ENCODE measurements at regions not wholly inside any gene's neighbourhood (a gene's known extent, or its start where the extent isn't known, plus 50 kb on each side); places are given as distances from the start of the nearest gene placed in this dataset.

DNA sequence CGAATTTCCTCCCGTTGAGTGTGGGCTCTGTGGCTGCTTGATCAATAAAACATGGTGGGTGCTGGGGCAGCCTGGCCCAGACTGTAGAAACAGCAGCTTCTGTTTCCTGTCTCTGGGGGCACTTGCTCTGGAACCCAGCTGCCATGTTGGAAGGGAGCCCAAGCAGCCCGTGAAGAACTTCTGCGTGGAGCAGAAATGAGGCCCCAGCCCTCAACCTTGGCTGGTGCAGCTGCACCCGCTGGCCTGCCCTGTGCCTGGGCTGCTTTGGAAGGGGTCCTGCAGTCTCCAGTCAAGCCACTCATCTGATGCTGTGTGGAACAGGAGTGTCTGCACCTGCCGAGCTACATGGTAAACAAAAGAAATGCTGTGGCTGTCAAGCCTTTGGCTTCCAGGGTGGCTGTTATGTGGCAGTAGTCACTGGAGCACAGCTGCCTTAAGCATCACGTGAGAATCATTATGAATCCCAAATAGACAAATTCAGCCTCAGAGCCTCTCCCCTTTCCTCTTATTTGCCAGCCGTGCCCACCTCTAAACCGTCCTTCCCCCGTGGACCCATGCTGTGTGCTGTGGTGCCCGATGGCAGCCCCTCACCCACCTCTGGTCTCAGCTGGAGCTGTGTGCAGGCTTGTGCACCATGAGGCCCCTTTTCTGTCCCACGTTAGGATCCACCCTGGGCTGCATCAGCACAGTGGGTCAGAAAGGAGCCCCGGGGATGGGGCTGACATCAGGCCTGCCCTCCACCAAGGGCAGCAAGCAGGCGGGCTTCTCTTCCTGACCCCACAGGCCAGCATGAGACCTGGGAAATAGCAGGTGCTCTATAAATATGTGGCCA, 134.0 kb upstream of the HDAC4 start:
- POLR2A ChIA-PET: no interaction called here
- CTCF ChIA-PET: no interaction called here
- DNase-seq (ENCODE audit: low read depth, low spot score): no peak
- TF ChIP-seq, protein P1, sequence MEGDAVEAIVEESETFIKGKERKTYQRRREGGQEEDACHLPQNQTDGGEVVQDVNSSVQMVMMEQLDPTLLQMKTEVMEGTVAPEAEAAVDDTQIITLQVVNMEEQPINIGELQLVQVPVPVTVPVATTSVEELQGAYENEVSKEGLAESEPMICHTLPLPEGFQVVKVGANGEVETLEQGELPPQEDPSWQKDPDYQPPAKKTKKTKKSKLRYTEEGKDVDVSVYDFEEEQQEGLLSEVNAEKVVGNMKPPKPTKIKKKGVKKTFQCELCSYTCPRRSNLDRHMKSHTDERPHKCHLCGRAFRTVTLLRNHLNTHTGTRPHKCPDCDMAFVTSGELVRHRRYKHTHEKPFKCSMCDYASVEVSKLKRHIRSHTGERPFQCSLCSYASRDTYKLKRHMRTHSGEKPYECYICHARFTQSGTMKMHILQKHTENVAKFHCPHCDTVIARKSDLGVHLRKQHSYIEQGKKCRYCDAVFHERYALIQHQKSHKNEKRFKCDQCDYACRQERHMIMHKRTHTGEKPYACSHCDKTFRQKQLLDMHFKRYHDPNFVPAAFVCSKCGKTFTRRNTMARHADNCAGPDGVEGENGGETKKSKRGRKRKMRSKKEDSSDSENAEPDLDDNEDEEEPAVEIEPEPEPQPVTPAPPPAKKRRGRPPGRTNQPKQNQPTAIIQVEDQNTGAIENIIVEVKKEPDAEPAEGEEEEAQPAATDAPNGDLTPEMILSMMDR (IDR thresholded peaks at IDR 0.05; ENCODE audit: insufficient read depth, low read length, missing control alignments): no peak
- no peak overlapping the region for H3K4me3 ChIP-seq (ENCODE audit: low read depth, low read length)

DNA sequence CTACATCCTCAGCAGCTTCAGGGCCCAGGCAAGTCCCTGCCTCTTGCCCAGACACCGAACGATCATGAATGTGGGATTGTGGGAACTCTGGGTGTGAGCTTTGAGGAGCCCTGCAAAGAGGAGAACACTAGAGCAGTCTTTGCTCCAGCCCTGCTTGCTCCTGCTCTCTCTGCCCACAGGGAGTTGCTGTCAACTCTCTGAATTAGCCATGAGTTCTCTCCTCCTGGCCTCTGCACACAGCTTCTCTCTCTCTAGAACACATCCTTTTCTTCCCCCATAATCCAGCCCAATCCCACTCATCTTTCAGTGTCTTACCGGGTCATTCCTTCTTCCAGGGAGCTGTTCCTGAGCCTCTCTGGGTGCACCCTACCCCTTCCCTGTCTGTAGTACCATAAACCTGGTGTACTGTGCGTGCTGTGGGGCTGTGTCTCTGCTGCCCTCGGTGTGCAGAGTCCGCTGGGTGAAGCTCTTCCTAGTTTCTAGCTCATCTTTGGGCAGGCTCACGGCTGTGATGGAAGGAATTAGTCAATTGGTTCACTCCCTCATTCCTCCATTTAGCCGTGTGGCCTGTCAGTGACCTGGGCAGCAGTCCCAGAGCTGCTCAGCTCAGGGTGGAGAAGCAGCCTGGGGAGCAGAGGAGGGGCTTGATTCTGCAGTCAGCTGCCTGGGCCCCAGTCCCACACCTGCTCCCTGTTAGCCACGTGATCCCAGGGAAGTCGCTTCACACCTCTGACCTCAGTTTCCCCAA, 132.9 kb upstream of the HDAC4 start:
- DNase-seq (ENCODE audit: low read depth, low spot score): no peak
- ChIA-PET CTCF (no interaction called here), POLR2A (no interaction called here)
- TF ChIP-seq, protein P1 (IDR thresholded peaks at IDR 0.05; ENCODE audit: insufficient read depth, low read length, missing control alignments): no peak
- H3K4me3 ChIP-seq (ENCODE audit: low read depth, low read length): no peak overlapping the region

DNA sequence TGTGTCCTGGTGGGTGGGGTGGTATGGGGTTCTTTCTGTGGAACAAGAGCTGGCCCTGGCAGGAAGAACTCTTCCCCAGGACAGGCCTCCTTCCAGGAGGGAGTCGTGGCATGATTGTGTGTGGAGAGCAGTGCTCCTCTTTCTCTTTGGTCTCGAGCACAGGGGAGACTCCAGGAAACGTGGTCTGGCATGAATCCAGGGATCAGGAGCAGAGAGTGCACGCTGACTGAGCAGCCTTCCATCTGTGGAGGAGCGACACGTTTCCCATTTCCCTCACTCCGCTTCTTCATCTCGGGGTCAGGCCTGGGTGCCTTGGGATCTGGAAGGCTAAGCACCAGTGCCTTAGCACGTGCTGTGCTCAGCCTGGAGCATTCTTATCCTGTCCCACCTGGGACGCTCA, 132.0 kb upstream of the HDAC4 start:
- TF ChIP-seq, protein P1 (IDR thresholded peaks at IDR 0.05; ENCODE audit: insufficient read depth, low read length, missing control alignments): no peak
- H3K4me3 ChIP-seq (ENCODE audit: low read depth, low read length): no peak overlapping the region
- DNase-seq (ENCODE audit: low read depth, low spot score): no peak
- POLR2A ChIA-PET: no interaction called here
- CTCF ChIA-PET: no interaction called here

DNA sequence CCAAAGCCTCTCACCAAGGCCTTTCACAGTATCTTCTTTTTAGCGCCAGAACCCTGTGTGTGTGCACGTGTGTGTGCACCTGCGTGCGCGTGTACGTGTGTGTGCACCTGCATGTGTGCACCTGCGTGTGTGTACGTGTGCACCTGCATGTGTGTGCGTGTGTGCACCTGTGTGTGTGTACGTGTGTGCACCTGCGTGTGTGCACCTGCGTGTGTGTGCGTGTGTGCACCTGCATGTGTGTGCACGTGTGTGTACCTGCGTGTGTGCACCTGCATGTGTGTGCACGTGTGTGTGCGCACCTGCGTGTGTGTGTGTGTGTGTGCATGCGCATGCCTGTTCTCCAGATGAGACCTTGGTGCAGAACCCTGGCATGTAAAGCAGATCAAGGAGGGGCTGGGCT, 131.4 kb upstream of the HDAC4 start:
- H3K4me3 ChIP-seq (ENCODE audit: low read depth, low read length): no peak overlapping the region
- ChIA-PET CTCF (no interaction called here), POLR2A (no interaction called here)
- TF ChIP-seq, protein P1 (IDR thresholded peaks at IDR 0.05; ENCODE audit: insufficient read depth, low read length, missing control alignments): no peak
- no peak for DNase-seq (ENCODE audit: low read depth, low spot score)

DNA sequence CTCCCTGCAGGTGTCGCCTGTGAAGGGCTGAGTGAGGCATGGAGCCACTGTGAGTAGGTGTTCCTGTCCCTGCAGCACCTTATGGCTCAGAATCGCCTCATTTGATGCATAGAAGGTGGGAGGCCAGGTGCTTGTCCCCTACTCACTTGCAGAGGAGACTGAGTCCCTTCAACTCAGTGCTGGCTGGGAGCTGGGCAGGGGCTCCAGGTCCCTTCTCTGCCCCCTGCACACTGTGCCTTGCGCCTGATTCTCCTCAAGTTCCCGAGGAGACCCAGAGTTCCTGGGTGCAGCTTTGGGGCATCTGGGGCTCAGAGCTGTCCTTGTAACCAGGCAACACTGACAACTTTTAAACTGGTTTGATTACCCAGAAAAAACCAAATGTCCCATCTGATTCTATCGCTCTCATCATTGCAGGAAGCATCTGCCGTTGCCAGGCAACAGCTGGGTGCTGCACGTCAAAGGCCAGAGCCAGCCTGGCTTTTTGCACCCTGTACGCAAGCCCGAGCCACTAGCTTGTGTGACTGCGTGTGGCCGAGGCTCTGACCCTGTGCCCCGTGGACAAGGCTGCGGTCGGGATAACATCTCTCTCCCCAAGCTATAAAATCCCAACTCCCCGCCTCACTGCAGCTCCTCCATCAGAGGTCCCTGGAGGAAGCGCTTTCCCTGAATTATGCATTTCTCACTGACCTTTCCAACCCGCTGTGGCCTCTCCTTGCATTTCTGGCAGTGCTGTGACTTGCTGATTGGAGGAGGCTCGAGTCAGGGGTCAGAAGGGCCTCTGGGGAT, 130.8 kb upstream of the HDAC4 start:
- CTCF ChIA-PET: no interaction called here
- POLR2A ChIA-PET: no interaction called here
- H3K4me3 ChIP-seq (ENCODE audit: low read depth, low read length): no peak overlapping the region
- DNase-seq (ENCODE audit: low read depth, low spot score): no peak
- TF ChIP-seq, protein P1 (IDR thresholded peaks at IDR 0.05; ENCODE audit: insufficient read depth, low read length, missing control alignments): no peak
